GM21390 (cell line): ENCODE measurements at regions not wholly inside any gene's neighbourhood (a gene's known extent, or its start where the extent isn't known, plus 50 kb on each side); places are given as distances from the start of the nearest gene placed in this dataset.
A peak's percentile ranks its signal among the peaks of the same experiment; 100 is the strongest.
"Not testable (repeated sequence)": the region's sequence is repeated elsewhere in the genome, so short reads cannot be mapped to it uniquely, and the experiment has no call there.

Experiments
- ATAC-seq: cut with Tn5 transposase; IDR thresholded peaks from one replicate; pipeline ENCODE4 v1.9.1; 2021; ENCODE audit not compliant: unreplicated experiment

- not testable (repeated sequence) for ATAC-seq
Measured at GRCh38 chr12:131229079-131229425, 275.3 kb downstream of the ADGRD1 start.

DNA sequence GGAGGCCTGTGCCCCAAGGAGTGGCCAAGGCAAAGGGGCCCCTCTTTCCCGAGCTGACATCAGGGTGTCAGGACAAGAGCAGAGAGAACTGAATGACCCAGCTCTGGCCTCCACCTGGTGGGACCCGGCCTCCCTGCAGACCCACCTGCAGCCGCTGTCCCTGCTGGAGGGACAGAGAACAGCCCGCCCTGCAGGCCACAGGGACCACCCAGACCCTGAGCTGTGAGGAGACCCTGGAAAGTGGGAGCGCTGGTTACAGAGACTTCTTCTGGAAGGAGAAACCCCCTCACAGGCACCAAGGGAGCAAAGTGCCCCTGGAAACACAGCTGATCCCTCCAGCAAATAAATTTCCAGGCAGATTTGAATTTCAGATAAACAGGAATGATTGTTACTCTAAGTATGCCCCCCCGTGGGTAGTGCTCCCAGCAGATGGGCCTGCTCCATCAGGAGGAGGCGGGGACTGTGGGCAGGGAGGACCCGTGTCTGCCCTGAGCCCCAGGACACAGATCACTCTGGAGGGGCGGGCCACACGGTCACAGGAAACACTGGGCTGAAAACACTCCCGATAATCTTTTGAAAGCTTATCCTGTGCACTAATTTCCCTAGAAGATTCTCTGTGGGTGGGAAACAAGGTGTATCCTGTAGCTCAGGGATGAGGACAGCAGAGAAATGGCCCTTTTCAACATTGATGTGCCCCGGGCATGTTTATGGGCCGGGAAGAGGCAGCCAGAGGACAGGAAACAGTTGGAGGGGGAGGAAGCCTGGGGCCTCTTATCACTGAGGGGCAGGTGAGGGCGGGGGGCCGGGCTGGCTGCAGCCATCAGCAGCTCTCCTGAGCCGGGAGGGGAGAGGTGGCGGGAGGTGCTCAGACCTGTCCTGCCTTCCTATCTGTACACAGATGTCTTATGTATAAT lies 276.0 kb downstream of the ADGRD1 start:
- ATAC-seq = no peak

DNA sequence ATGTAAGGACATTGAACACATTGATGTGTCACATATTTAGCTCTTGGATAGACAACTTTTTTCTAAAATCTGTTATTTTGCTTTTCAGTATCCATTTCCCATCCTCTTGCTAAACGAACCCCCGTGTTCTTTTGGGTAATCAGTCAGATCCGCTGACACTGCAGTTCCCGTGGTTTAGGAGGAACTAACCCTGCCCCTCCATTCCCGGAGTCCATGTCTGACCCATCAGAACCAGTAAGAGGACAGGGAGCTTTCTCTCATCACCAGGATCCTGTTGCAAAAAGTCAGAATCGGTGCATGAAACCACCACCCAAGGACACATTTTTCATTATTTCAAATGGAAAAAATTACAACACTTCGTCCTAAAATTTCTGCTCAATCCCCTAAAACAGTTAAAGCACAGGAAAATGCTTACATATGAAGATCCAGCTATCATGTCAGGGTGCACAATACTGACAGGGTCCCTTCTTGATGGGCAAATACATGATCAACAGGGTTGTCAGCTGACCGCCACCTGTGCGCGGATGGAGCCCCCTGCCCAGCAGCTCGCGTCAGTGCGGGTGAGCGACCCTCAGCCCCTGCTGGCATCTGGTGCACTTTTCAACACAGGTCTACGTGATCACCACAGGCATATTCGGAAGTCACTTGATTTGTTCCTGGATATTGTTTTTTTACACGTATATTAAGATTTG lies 276.8 kb downstream of the ADGRD1 start:
- no peak for ATAC-seq

DNA sequence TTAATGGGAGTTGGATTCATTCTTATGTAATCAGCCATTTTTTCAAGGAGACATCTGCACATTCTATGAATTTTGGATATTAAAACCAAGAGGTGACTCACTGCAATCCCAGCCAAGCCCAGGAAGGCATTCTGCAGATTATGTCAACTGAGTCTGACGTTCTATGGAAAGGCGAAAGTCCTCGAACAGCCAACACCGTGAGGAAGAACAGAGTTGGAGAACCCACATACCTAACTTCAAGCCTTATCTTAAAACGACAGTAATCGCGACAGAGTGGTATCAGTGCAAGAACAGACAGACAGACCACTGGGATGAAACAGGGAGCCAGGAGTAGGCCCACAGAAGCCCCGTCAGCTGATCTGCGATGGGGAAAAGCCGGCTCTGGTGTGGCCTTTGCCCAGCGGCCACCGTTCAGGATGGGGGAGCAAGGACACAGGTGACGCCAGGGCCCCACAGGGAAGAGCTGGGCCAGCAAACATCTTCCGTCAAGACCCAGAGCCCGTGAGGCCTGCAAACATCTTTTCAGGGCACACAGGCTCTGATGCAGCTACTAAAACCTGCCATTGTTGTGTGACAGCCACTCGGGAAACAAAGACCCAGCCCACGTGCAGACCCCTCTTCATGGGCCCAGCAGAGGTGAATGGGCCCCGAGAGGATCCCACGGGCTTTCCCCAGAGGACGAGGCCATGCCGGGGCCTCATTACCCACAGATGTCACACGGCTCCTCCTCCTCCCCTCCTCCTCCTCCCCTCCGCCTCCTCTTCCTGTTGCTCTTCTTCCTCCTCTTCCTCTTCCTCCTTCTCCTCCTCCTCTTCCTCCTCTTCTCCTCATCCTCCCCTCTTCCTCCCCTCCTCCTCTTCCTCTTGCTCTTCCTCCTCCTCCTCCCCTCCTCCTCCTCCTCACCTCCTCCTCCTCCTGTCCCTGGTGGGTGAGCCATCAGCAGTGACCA lies 277.6 kb downstream of the ADGRD1 start:
- no peak for ATAC-seq

GRCh38 chr12:131232036-131232435 lies 278.3 kb downstream of the ADGRD1 start:
- ATAC-seq = no peak

DNA sequence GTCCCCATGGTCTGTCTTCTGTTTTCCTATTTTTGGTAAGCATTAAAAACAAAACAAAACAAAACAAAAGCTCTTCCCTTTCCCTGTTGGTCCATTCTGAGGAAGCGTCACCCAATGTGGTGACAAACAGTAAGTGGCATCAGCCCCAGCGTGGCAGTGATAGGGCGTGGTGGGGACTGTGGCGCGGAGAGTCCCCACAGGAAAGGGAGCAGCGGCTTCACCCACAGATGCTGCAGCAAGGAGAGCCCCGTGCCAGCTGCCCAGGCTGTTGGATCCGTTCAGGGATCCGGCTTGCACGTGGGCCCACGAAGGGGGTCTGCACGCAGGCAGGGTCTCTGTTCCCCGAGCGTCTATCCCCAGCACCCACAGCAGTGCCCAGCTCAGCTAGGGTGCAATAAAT lies 279.2 kb downstream of the ADGRD1 start:
- ATAC-seq = not testable (repeated sequence)

GRCh38 chr12:131233850-131234789 lies 280.4 kb downstream of the ADGRD1 start:
- ATAC-seq = not testable (repeated sequence)

- ATAC-seq = not testable (repeated sequence)
Measured at GRCh38 chr12:131234841-131235271, 281.1 kb downstream of the ADGRD1 start.

GRCh38 chr12:131235871-131236271 lies 282.2 kb downstream of the ADGRD1 start:
- no peak for ATAC-seq

- ATAC-seq = peak; percentile 66
Measured at GRCh38 chr12:131239384-131240094, 285.8 kb downstream of the ADGRD1 start.

- ATAC-seq = no peak
Measured at GRCh38 chr12:131241517-131241916, 287.8 kb downstream of the ADGRD1 start.

DNA sequence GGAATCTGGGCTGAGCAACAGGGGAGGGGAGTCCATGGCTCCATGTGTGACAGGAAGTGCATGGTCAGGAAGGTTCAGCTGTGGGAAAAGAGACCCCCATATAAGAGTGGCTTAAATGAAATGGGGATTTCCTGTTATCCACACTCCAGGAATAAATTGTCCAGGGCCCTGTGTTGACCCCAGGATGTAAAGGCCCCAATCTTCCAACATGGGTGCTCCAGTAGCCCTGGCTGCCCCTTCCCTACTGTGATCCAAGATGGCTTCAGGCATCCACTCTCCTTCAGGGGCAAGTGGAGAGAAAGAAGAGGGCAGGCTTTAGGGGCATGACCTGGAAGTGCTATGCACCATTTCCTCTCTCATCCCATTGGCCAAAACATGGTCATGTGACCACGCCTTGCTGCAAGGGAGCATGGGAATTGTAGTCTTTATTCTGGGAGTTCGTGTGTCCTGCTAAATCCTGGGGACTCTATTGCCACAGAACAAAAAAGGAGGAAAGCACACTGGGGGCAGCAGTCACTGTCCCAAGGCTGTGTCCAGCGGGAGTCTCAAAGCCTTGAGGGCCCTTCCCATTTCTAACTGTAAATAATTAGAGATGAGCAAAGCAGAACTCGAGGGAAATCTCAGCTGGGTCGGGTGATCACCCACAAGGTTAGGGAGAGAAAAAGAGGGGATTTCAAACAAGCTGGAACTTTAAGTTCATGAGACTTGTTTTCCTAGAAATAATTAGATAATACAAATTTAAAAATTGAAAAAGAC lies 289.2 kb downstream of the ADGRD1 start:
- ATAC-seq = no peak

- not testable (repeated sequence) for ATAC-seq
Measured at GRCh38 chr12:131244157-131244688, 290.5 kb downstream of the ADGRD1 start.

DNA sequence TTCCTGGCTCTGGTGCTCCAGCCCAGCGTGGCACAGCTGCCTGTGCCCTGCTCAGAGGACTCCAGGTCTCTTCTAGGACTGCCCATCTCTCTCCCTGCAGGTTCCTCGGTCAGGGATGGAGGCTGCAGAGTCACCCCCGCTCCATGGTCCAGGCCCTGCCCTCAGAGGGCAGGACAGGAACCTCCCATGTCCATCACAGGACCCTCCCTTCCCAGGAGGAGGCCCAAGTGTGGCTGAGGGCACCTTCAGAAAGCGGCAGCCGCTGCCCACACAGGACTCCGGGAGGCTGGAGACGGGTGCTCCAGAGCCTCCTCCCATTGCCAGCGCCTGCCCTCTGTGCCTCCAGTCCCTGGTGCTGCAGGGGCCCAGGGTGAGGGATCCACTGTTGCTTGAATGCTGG lies 291.5 kb downstream of the ADGRD1 start:
- not testable (repeated sequence) for ATAC-seq

GRCh38 chr12:131245564-131246355 lies 292.1 kb downstream of the ADGRD1 start:
- ATAC-seq = no peak

- ATAC-seq = not testable (repeated sequence)
Measured at GRCh38 chr12:131247026-131247725, 293.5 kb downstream of the ADGRD1 start.

- ATAC-seq = not testable (repeated sequence)
Measured at GRCh38 chr12:131247875-131248274, 294.2 kb downstream of the ADGRD1 start.
